Nephron (organoid): ENCODE measurements at regions not wholly inside any gene's neighbourhood (a gene's known extent, or its start where the extent isn't known, plus 50 kb on each side); places are given as distances from the start of the nearest gene placed in this dataset.

Experiments
- H3K27ac Mint-ChIP-seq, 3 experiments: 2 replicates each; pipeline ENCODE4 v1.8.0; 2020; ENCODE audit warnings: mixed read lengths in 3 of 3, mild to moderate bottlenecking in 2 of 3, moderate library complexity in 1 of 3
- H3K27me3 Mint-ChIP-seq: 2 replicates; pipeline ENCODE4 v1.8.0; 2021; ENCODE audit warnings: low read depth, mild to moderate bottlenecking, moderate library complexity, mixed read lengths
- H3K36me3 Mint-ChIP-seq: 2 replicates; pipeline ENCODE4 v1.8.0; 2020; ENCODE audit warnings: low read depth, mixed read lengths
- H3K4me1 Mint-ChIP-seq: 2 replicates; pipeline ENCODE4 v1.8.0; 2020; ENCODE audit warnings: mixed read lengths
- H3K4me3 Mint-ChIP-seq, 3 experiments: 2 replicates each; pipeline ENCODE4 v1.8.0; 2020; ENCODE audit warnings: mild to moderate bottlenecking in 3 of 3, mixed read lengths in 3 of 3, moderate library complexity in 2 of 3
- H3K9me3 Mint-ChIP-seq: 2 replicates; pipeline ENCODE4 v1.8.0; 2020; ENCODE audit warnings: mixed read lengths
- CTCF ChIP-seq, 3 experiments: fragments of 200-600 bp; sonication (generic); IDR thresholded peaks; one replicate each; pipeline ENCODE4 v1.5.0; 2021; ENCODE audit warnings: antibody characterized with exemption in 3 of 3; ENCODE audit not compliant: unreplicated experiment in 3 of 3

GRCh38 chr2:181190711-181191110 lies 210.3 kb downstream of the UBE2E3 start:
- no peaks in the 10 kb centered on the region for H3K36me3 Mint-ChIP-seq
- TF ChIP-seq CTCF (IDR thresholded peaks at IDR 0.05; ENCODE audit: unreplicated experiment in 3 of 3) = no peak
- no peaks in the 10 kb centered on the region for H3K9me3 Mint-ChIP-seq
- H3K4me3 Mint-ChIP-seq = no peak overlapping the region
- H3K27ac Mint-ChIP-seq = peak overlapping the region in 2 of 3 experiments; percentile 7 to 65
- H3K4me1 Mint-ChIP-seq = peaks cover 23% of the 10 kb centered on the region
- no peaks in the 10 kb centered on the region for H3K27me3 Mint-ChIP-seq

DNA sequence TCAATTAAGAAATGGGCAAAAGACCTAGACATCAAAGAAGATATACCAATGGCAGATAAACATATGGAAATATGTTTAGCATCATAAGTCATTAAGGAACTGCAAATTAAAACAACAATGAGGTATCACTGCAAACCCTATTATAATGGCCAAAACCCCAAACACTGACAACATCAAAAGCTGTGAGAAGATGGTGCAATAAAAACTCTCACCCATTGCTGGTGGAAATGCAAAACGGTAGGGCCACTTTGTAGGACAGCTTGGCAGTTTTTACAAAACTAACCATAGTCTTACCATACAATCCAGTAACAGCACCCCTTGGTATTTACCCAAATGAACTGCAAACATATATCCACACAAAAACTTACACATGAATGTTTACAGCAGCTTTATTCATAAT lies 213.1 kb downstream of the UBE2E3 start:
- no peaks in the 10 kb centered on the region for H3K27me3 Mint-ChIP-seq
- H3K9me3 Mint-ChIP-seq = no peaks in the 10 kb centered on the region
- no peak overlapping the region for H3K27ac Mint-ChIP-seq
- H3K4me1 Mint-ChIP-seq = peaks cover 19% of the 10 kb centered on the region
- TF ChIP-seq CTCF (IDR thresholded peaks at IDR 0.05; ENCODE audit: unreplicated experiment in 3 of 3) = no peak
- no peak overlapping the region for H3K4me3 Mint-ChIP-seq
- no peaks in the 10 kb centered on the region for H3K36me3 Mint-ChIP-seq

DNA sequence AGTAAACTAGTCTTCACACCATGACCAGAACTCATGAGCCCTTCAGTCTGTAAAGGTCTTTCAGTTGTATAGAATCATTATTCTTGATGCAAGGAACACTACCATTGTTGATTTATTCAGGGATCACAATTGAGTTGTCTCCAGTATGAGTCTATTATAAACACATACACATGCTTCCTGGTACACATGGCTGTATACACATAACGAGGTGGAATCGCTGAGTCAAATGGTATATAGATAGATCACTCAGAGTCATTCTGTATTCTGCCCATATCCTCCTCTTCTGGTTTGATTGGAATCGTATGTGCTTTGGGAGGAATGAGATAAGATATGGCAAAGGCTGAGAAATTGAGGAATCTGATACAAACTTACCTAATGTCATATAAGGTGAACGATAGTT lies 216.0 kb downstream of the UBE2E3 start:
- Mint-ChIP-seq H3K9me3 (no peaks in the 10 kb centered on the region), H3K27me3 (no peaks in the 10 kb centered on the region), H3K27ac (no peak overlapping the region), H3K36me3 (no peaks in the 10 kb centered on the region), H3K4me3 (no peak overlapping the region), H3K4me1 (peaks cover 5% of the 10 kb centered on the region)
- TF ChIP-seq CTCF (IDR thresholded peaks at IDR 0.05; ENCODE audit: unreplicated experiment in 3 of 3) = no peak

DNA sequence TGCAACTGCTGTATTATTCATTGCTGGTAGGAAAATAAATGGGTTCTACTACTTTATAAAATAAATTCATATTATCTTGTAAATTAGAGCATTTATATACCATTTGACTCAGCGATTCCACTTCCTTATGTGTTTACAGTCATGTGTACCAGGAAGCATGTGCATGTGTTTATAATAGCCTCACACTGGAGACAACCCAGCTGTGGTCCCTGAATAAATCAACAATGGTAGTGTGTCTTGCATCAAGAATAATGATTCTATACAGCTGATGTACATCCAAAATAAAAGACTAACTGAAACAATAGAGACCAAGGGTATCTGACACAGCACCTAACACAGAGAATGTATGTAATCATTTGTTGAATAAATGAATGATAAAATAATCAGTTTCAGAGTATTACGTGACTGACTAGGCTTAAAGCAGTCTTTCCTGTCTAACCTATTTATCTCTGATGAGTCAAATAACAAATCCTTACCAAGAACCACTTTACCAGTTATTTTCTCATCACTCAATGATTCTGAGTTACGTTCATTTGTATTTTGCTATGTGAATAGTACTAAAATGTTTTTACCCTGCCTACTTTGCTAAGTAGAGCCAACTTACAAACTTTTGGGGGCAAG lies 216.8 kb downstream of the UBE2E3 start:
- no peak for TF ChIP-seq CTCF (IDR thresholded peaks at IDR 0.05; ENCODE audit: unreplicated experiment in 3 of 3)
- no peaks in the 10 kb centered on the region for H3K9me3 Mint-ChIP-seq
- H3K27ac Mint-ChIP-seq = no peak overlapping the region
- no peak overlapping the region for H3K4me3 Mint-ChIP-seq
- no peaks in the 10 kb centered on the region for H3K27me3 Mint-ChIP-seq
- H3K36me3 Mint-ChIP-seq = no peaks in the 10 kb centered on the region
- peaks cover 5% of the 10 kb centered on the region for H3K4me1 Mint-ChIP-seq

DNA sequence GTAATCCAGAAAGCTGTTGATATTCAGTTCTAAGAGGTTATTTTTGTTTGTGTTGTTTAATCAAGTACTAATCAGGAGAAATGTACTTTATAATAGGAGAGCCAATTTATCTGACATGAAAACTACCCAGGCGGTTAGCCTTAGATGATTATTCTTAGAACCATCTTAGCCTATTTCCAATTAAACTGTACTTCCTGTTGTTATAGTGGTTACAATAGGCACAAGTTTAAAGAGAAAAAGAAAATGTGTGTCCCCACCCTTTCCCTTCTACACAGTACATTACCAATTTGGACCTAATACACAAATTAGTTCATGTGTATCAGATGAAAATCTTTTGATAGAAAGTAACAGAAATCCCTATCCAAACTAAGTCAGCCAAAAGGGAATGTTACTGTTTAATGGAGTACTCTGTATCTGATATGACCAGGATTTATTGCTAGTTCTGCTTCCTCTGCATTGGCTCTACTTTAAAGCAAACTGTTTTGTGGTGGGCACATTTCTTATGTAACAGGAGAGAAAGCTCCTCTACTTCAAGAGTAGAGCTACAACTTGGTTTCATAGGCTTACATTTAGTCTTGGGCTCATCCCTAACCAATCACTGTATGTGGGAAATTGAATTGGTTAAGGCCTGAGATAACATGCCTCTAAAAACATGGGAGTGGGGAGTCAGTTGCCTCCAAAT lies 217.9 kb downstream of the UBE2E3 start:
- Mint-ChIP-seq H3K27me3 (no peaks in the 10 kb centered on the region), H3K4me3 (no peak overlapping the region), H3K9me3 (no peaks in the 10 kb centered on the region), H3K36me3 (no peaks in the 10 kb centered on the region), H3K27ac (no peak overlapping the region), H3K4me1 (peaks cover 5% of the 10 kb centered on the region)
- no peak for TF ChIP-seq CTCF (IDR thresholded peaks at IDR 0.05; ENCODE audit: unreplicated experiment in 3 of 3)

- Mint-ChIP-seq H3K27me3 (no peaks in the 10 kb centered on the region), H3K27ac (no peak overlapping the region), H3K4me3 (no peak overlapping the region), H3K9me3 (peaks cover 24% of the 10 kb centered on the region), H3K36me3 (no peaks in the 10 kb centered on the region), H3K4me1 (no peaks in the 10 kb centered on the region)
- TF ChIP-seq CTCF (IDR thresholded peaks at IDR 0.05; ENCODE audit: unreplicated experiment in 3 of 3) = no peak
Measured at GRCh38 chr2:181203412-181203811, 223.0 kb downstream of the UBE2E3 start.
